ENCODE measurements at regions not wholly inside any gene's neighbourhood (a gene's known extent, or its start where the extent isn't known, plus 50 kb on each side); places are given as distances from the start of the nearest gene placed in this dataset.

DNA sequence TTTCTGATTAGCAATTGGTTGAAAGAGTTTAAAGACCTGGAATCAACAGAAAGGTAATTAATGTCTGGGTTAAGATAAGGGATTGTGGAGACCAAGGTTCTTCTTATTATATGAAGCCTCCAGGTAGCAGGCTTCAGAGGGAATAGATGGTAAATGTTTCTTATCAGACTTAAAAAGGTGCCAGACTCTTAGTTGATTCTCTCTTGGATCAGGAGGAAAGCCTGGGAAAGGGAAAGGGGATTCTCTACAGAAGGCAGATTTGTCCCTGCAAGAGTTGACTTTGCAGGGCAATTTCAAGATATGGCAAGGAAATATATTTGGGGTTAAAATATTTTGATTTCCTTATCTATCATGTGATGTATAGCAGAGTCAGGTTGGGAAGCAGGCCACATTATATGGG is 153.1 kb upstream of the ARL4C start:
- no peaks in the 10 kb centered on the region for H3K9me3 ChIP-seq
- DNase-seq (ENCODE audit: low spot score), result no peak
- no peaks in the 10 kb centered on the region for H3K27me3 ChIP-seq (replicated peaks; ENCODE audit: insufficient read depth)
- TF ChIP-seq, protein P1, sequence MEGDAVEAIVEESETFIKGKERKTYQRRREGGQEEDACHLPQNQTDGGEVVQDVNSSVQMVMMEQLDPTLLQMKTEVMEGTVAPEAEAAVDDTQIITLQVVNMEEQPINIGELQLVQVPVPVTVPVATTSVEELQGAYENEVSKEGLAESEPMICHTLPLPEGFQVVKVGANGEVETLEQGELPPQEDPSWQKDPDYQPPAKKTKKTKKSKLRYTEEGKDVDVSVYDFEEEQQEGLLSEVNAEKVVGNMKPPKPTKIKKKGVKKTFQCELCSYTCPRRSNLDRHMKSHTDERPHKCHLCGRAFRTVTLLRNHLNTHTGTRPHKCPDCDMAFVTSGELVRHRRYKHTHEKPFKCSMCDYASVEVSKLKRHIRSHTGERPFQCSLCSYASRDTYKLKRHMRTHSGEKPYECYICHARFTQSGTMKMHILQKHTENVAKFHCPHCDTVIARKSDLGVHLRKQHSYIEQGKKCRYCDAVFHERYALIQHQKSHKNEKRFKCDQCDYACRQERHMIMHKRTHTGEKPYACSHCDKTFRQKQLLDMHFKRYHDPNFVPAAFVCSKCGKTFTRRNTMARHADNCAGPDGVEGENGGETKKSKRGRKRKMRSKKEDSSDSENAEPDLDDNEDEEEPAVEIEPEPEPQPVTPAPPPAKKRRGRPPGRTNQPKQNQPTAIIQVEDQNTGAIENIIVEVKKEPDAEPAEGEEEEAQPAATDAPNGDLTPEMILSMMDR (IDR thresholded peaks at IDR 0.05), result no peak
- H3K36me3 ChIP-seq, result no peaks in the 10 kb centered on the region
- no peak overlapping the region for H3K4me3 ChIP-seq
- no peak for ATAC-seq (ENCODE audit: insufficient number of reproducible peaks, low FRiP score, low read depth)
- H3K27ac ChIP-seq, result no peak overlapping the region
- H3K4me1 ChIP-seq (ENCODE audit: control insufficient read depth in 1 of 2, low read depth in 2 of 2), result no peaks in the 10 kb centered on the region

DNA sequence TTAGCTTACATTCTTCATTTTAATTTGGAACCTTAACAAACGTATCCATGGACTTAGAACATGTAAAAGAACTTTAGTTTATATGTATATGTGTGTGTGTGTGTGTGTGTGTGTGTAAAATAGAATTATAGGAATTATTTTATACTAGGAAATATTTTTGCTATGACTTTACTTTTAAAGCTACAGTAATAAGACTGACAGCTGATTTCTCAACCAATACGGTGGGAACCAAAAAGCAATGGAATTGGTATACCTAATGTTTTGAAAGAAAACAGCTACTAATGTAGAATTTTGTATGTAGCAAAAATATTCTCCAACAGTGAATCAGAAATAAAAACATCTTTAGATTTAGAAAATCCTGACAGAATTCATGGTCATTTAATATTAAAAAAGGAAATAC is 146.5 kb upstream of the ARL4C start:
- H3K4me1 ChIP-seq (ENCODE audit: control insufficient read depth in 1 of 2, low read depth in 2 of 2), result no peaks in the 10 kb centered on the region
- H3K27ac ChIP-seq, result no peak overlapping the region
- TF ChIP-seq, protein P1 (IDR thresholded peaks at IDR 0.05), result no peak
- no peak overlapping the region for H3K4me3 ChIP-seq
- no peaks in the 10 kb centered on the region for H3K36me3 ChIP-seq
- DNase-seq (ENCODE audit: low spot score) (no peak), ATAC-seq (ENCODE audit: insufficient number of reproducible peaks, low FRiP score, low read depth) (no peak)
- peaks cover 10% of the 10 kb centered on the region for H3K9me3 ChIP-seq
- no peaks in the 10 kb centered on the region for H3K27me3 ChIP-seq (replicated peaks; ENCODE audit: insufficient read depth)

DNA sequence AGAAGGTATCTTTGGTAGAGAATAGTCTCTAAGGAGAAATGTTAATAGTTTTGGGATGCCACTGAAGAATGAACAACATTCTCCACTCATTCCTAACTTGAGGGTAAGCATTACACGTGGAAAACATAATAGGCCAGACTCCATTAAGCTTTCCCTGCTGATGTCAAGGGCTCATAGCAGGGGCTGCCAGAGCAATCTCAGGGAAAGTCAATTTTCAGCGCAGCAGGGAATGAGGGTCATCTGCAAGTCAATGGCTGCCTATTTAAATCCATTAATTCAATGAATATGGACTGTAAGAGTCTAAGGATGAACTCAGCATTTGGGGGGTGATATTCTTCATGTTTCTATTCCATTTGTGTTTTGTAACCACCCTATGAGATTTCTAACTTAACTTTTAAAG is 144.2 kb upstream of the ARL4C start:
- ATAC-seq (ENCODE audit: insufficient number of reproducible peaks, low FRiP score, low read depth), result no peak

DNA sequence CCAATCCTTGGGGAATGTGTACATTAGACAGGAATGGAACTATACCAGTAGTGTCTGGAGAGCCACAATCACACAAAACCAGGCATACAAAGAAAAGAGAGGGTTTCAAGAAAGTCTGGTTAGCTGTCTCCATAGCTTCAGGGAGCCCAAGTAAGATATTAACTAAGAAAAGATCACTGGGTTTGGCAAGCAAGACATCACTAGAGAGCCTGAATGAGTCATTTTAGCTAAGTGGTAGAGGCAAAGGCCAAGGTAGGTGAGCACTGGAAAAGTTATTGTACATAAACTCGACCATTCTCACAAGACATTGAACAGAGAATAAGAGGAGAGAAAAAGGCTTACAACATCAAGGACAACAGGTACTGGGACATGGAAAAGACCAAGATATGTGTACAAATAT is 143.8 kb upstream of the ARL4C start:
- H3K27ac ChIP-seq, result no peak overlapping the region
- no peak for DNase-seq (ENCODE audit: low spot score)
- no peaks in the 10 kb centered on the region for H3K36me3 ChIP-seq
- no peak for ATAC-seq (ENCODE audit: insufficient number of reproducible peaks, low FRiP score, low read depth)
- H3K4me1 ChIP-seq (ENCODE audit: control insufficient read depth in 1 of 2, low read depth in 2 of 2), result no peaks in the 10 kb centered on the region
- no peak overlapping the region for H3K4me3 ChIP-seq
- TF ChIP-seq, protein P1 (IDR thresholded peaks at IDR 0.05), result no peak
- H3K9me3 ChIP-seq, result peaks cover 10% of the 10 kb centered on the region
- H3K27me3 ChIP-seq (replicated peaks; ENCODE audit: insufficient read depth), result no peaks in the 10 kb centered on the region

More for the DNA sequence above, 144.2 kb upstream of the ARL4C start:
- no peak for DNase-seq (ENCODE audit: low spot score)
- Histone ChIP-seq H3K4me1 (ENCODE audit: control insufficient read depth in 1 of 2, low read depth in 2 of 2) (no peaks in the 10 kb centered on the region), H3K27me3 (replicated peaks; ENCODE audit: insufficient read depth) (no peaks in the 10 kb centered on the region), H3K4me3 (no peak overlapping the region), H3K9me3 (peaks cover 10% of the 10 kb centered on the region), H3K27ac (no peak overlapping the region), H3K36me3 (no peaks in the 10 kb centered on the region)
- TF ChIP-seq, protein P1 (IDR thresholded peaks at IDR 0.05), result no peak

DNA sequence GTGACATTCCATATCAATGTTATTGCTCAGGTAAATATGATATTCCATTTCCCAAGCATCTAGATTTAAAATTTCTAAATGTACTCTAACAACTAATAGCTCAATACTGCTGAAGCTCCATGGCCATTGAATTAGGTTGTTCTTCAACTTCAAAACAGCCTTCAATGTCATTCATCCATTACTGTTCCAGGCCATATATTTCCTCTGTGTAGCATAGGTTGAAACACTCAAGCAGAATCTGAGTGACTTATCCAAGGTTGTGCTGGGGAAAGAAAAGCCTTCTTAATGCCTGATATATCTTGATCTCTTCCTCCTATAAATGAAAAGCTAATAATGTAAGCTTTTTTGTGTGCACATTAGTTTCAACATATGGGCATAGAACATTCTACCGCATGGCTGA is 142.1 kb upstream of the ARL4C start:
- no peak for ATAC-seq (ENCODE audit: insufficient number of reproducible peaks, low FRiP score, low read depth)

More for the DNA sequence above, 142.1 kb upstream of the ARL4C start:
- Histone ChIP-seq H3K36me3 (no peaks in the 10 kb centered on the region), H3K27ac (no peak overlapping the region), H3K9me3 (peaks cover 10% of the 10 kb centered on the region), H3K4me1 (ENCODE audit: control insufficient read depth in 1 of 2, low read depth in 2 of 2) (no peaks in the 10 kb centered on the region), H3K27me3 (replicated peaks; ENCODE audit: insufficient read depth) (no peaks in the 10 kb centered on the region), H3K4me3 (no peak overlapping the region)
- TF ChIP-seq, protein P1 (IDR thresholded peaks at IDR 0.05), result no peak
- no peak for DNase-seq (ENCODE audit: low spot score)
